A549 (cell line): ENCODE measurements at regions not wholly inside any gene's neighbourhood (a gene's known extent, or its start where the extent isn't known, plus 50 kb on each side); places are given as distances from the start of the nearest gene placed in this dataset.

Experiments
- CEBPB ChIP-seq, 2 experiments: fragments of >200 bp in 1 of 2; sonication (Bioruptor Twin) in 1 of 2; formaldehyde crosslinking in 1 of 2; IDR thresholded peaks; 2 replicates each; pipeline ENCODE4 v1.6.1; 2012 to 2016
- ELK1 ChIP-seq: fragments of 150-350 bp; IDR thresholded peaks from 2 replicates; pipeline ENCODE4 v1.6.1; 2014; ENCODE audit warnings: low read depth, mild to moderate bottlenecking, low read length
- EP300 ChIP-seq, 2 experiments: fragments of >200 bp; sonication (Bioruptor Twin); formaldehyde crosslinking; IDR thresholded peaks; 2 replicates in 1 of 2; 3 replicates in 1 of 2; pipeline ENCODE4 v1.6.1; 2016 to 2017
- JUNB ChIP-seq: fragments of >200 bp; sonication (Bioruptor Twin); formaldehyde crosslinking; IDR thresholded peaks from 2 replicates; pipeline ENCODE4 v1.6.1; 2016
- POLR2A ChIP-seq: IDR thresholded peaks from 2 replicates; pipeline ENCODE4 v1.6.1; 2012; ENCODE audit warnings: mild to moderate bottlenecking, low read length
- RAD21 ChIP-seq, 2 experiments: fragments of >200 bp in 1 of 2; sonication (Bioruptor Twin) in 1 of 2; formaldehyde crosslinking in 1 of 2; IDR thresholded peaks in 1 of 2; conservative IDR thresholded peaks in 1 of 2; 2 replicates in 1 of 2; 3 replicates in 1 of 2; pipeline ENCODE4 v1.6.1; 2012 to 2018; ENCODE audit warnings: inconsistent platforms in 1 of 2
- RCOR1 ChIP-seq: fragments of 150-350 bp; IDR thresholded peaks from 2 replicates; pipeline ENCODE4 v1.6.1; 2014; ENCODE audit warnings: antibody characterized with exemption, low read length, low read depth
- REST ChIP-seq: fragments of 200-600 bp; sonication (generic); IDR thresholded peaks from 2 replicates; pipeline ENCODE4 v1.6.1; 2016; ENCODE audit warnings: antibody characterized with exemption, mild to moderate bottlenecking, moderate library complexity
- RFX5 ChIP-seq: fragments of 450-650 bp; IDR thresholded peaks from 2 replicates; pipeline ENCODE4 v1.7.1; 2014; ENCODE audit warnings: antibody characterized with exemption, mild to moderate bottlenecking, moderate library complexity
- SMC3 ChIP-seq: fragments of >200 bp; sonication (Bioruptor Twin); formaldehyde crosslinking; IDR thresholded peaks from 3 replicates; pipeline ENCODE4 v1.6.1; 2018; ENCODE audit warnings: inconsistent platforms
- USF2 ChIP-seq: fragments of 450-650 bp; IDR thresholded peaks from 2 replicates; pipeline ENCODE4 v1.6.1; 2014; ENCODE audit warnings: antibody characterized with exemption
- TF ChIP-seq, protein P1 (sequence below): fragments of >200 bp; sonication (Bioruptor Twin); formaldehyde crosslinking; IDR thresholded peaks from 3 replicates; pipeline ENCODE4 v1.5.1; 2016

GRCh38 chr5:105042623-105043022 lies 1480.0 kb upstream of the NUDT12 start:
- TF ChIP-seq, protein P1, sequence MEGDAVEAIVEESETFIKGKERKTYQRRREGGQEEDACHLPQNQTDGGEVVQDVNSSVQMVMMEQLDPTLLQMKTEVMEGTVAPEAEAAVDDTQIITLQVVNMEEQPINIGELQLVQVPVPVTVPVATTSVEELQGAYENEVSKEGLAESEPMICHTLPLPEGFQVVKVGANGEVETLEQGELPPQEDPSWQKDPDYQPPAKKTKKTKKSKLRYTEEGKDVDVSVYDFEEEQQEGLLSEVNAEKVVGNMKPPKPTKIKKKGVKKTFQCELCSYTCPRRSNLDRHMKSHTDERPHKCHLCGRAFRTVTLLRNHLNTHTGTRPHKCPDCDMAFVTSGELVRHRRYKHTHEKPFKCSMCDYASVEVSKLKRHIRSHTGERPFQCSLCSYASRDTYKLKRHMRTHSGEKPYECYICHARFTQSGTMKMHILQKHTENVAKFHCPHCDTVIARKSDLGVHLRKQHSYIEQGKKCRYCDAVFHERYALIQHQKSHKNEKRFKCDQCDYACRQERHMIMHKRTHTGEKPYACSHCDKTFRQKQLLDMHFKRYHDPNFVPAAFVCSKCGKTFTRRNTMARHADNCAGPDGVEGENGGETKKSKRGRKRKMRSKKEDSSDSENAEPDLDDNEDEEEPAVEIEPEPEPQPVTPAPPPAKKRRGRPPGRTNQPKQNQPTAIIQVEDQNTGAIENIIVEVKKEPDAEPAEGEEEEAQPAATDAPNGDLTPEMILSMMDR: no peak
- no peak for TF ChIP-seq RCOR1
- no peak for TF ChIP-seq CEBPB (IDR thresholded peaks at IDR 0.05)
- TF ChIP-seq REST: no peak
- TF ChIP-seq JUNB: no peak
- TF ChIP-seq USF2: no peak
- no peak for TF ChIP-seq POLR2A
- no peak for TF ChIP-seq SMC3
- no peak for TF ChIP-seq RFX5
- no peak for TF ChIP-seq EP300 (IDR thresholded peaks at IDR 0.05)
- TF ChIP-seq RAD21 (conservative IDR thresholded peaks at IDR 0.05 in 1 of 2, IDR thresholded peaks at IDR 0.05 in 1 of 2): no peak
- TF ChIP-seq ELK1: no peak
